K562 (cell line): ENCODE measurements at regions not wholly inside any gene's neighbourhood (a gene's known extent, or its start where the extent isn't known, plus 50 kb on each side); places are given as distances from the start of the nearest gene placed in this dataset.
A peak's percentile ranks its signal among the peaks of the same experiment; 100 is the strongest.

Experiments used
- CEBPB ChIP-seq: fragments of 450-650 bp; IDR thresholded peaks from 2 replicates; pipeline ENCODE4 v1.6.1; 2016; ENCODE audit warnings: missing genetic modification characterization, missing compliant biosample characterization
- HNRNPUL1 ChIP-seq: fragments of 200-400 bp; formaldehyde crosslinking; IDR thresholded peaks from 2 replicates; pipeline ENCODE4 v1.6.1; 2017; ENCODE audit warnings: low read length
- NFATC3 ChIP-seq: fragments of 450-650 bp; IDR thresholded peaks from 2 replicates; pipeline ENCODE4 v1.6.1; 2017; ENCODE audit warnings: mild to moderate bottlenecking
- NR4A1 ChIP-seq, 2 experiments: fragments of 250-450 bp in 1 of 2; fragments of 450-650 bp in 1 of 2; sonication (Bioruptor Pico) in 1 of 2; IDR thresholded peaks; 2 replicates each; pipeline versions ENCODE4 v1.4.0 to v1.6.1; 2016 to 2020; ENCODE audit warnings: mild to moderate bottlenecking in 2 of 2, missing compliant biosample characterization in 1 of 2, missing genetic modification characterization in 1 of 2, moderate library complexity in 1 of 2
- RBBP5 ChIP-seq: fragments of 200-600 bp; sonication (generic); IDR thresholded peaks from 2 replicates; pipeline ENCODE4 v1.6.1; 2012; ENCODE audit warnings: borderline replicate concordance, mild to moderate bottlenecking, low read length, control low read depth, inconsistent platforms; ENCODE audit not compliant: insufficient read depth, poor library complexity, severe bottlenecking
- TEAD4 ChIP-seq, 2 experiments: sonication (generic) in 1 of 2; formaldehyde crosslinking in 1 of 2; IDR thresholded peaks; 2 replicates each; pipeline versions ENCODE4 v1.6.1 to v1.8.0; 2012 to 2022; ENCODE audit warnings: borderline replicate concordance in 1 of 2, inconsistent platforms in 1 of 2, low read length in 1 of 2, mild to moderate bottlenecking in 1 of 2, missing genetic modification reagents in 1 of 2
- ZBTB17 ChIP-seq: fragments of 450-650 bp; formaldehyde crosslinking; IDR thresholded peaks from 2 replicates; pipeline ENCODE4 v1.4.0; 2020; ENCODE audit warnings: mild to moderate bottlenecking
- ZNF609 ChIP-seq: sonication (generic); formaldehyde crosslinking; IDR thresholded peaks from 2 replicates; pipeline ENCODE4 v1.8.1; 2023; ENCODE audit warnings: missing genetic modification reagents, mild to moderate bottlenecking, borderline replicate concordance
- ZNF79 ChIP-seq: fragments of 250-450 bp; sonication (Bioruptor Pico); IDR thresholded peaks from 2 replicates; pipeline ENCODE4 v1.4.0; 2020; ENCODE audit warnings: low read depth, mild to moderate bottlenecking, moderate library complexity
- TF ChIP-seq, protein P1 (sequence below): fragments of 450-650 bp; IDR thresholded peaks from 2 replicates; pipeline ENCODE4 v1.6.1; 2016; ENCODE audit warnings: antibody characterized with exemption
- TF ChIP-seq, protein P2 (sequence below): fragments of 450-650 bp; conservative IDR thresholded peaks from 2 replicates; pipeline ENCODE4 v1.6.1; 2016; ENCODE audit warnings: missing genetic modification characterization, low read depth, mild to moderate bottlenecking, control low read depth, missing compliant biosample characterization
- TF ChIP-seq, protein P3 (sequence below), 2 experiments: IDR thresholded peaks; 2 replicates each; pipeline ENCODE4 v1.6.1; 2012; ENCODE audit warnings: improper control_type of control experiment in 2 of 2, low read depth in 2 of 2, low read length in 2 of 2, borderline replicate concordance in 1 of 2
- TF ChIP-seq, protein P4 (sequence below): sonication (generic); formaldehyde crosslinking; IDR thresholded peaks from 2 replicates; pipeline ENCODE4 v1.8.1; 2022; ENCODE audit warnings: missing genetic modification reagents

DNA sequence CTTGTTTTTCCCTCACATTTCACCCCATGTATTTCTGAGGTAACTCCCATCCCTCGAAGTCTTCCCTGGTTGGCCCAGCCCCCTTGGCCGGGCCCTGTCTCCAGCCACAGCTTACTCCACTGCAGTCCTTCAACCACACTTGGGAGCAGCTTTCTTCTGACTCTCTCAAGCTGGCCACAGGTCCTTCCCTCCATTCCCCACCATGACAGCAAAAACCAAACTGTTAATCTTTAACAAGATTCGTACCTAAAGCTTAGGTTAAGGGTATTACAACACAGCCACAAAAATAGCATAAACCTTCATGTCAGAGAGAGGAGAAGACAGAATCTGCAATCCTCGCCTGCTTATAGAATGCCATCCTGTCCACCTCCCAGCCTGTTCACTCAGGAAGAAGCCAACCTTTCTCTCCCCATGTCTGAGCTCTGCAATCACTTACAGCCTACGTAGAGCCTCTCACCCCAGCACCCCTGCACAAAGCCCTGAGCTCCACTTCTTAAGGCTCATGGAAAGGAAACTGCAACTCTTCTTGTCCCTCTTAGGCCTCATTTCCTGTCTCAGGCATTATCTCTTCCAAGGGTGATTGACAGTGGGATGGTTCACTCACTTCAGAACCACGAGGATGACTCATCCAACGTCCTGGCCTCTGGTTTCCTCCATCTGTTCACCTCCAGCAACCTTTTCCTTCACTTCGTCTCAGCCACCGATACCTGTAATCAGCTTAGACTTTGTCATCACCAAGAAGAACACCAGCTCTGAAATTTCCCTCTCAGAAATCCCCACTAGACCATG lies 72.8 kb downstream of the CD2 start (continued):
- TF ChIP-seq, protein P1, sequence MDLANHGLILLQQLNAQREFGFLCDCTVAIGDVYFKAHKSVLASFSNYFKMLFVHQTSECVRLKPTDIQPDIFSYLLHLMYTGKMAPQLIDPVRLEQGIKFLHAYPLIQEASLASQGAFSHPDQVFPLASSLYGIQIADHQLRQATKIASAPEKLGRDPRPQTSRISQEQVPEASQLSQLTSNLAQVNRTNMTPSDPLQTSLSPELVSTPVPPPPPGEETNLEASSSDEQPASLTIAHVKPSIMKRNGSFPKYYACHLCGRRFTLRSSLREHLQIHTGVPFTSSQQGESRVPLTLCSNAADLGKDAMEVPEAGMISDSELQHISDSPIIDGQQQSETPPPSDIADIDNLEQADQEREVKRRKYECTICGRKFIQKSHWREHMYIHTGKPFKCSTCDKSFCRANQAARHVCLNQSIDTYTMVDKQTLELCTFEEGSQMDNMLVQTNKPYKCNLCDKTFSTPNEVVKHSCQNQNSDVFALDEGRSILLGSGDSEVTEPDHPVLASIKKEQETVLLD: peak; percentile 56; the same call in 1 of the 2 replicates
- TF ChIP-seq ZNF609 (CRISPR knock-in tag): no peak
- TF ChIP-seq NR4A1 (CRISPR knock-in tag; IDR thresholded peaks at IDR 0.05): peak; percentile 35; the same call in 1 of the 2 replicates
- peak; percentile 78 for TF ChIP-seq NR4A1 (tag; IDR thresholded peaks at IDR 0.05)
- no peak for TF ChIP-seq HNRNPUL1
- TF ChIP-seq ZNF79 (CRISPR knock-in tag): no peak
- peak; percentile 31 for TF ChIP-seq RBBP5
- TF ChIP-seq ZBTB17 (CRISPR knock-in tag): peak; percentile 70
- peak; percentile 49; the same call in 1 of the 2 replicates for TF ChIP-seq TEAD4 (IDR thresholded peaks at IDR 0.05; ENCODE audit: low read length)
- no peak for TF ChIP-seq TEAD4 (CRISPR knock-in tag; IDR thresholded peaks at IDR 0.05; ENCODE audit: borderline replicate concordance)
- TF ChIP-seq, protein P2, sequence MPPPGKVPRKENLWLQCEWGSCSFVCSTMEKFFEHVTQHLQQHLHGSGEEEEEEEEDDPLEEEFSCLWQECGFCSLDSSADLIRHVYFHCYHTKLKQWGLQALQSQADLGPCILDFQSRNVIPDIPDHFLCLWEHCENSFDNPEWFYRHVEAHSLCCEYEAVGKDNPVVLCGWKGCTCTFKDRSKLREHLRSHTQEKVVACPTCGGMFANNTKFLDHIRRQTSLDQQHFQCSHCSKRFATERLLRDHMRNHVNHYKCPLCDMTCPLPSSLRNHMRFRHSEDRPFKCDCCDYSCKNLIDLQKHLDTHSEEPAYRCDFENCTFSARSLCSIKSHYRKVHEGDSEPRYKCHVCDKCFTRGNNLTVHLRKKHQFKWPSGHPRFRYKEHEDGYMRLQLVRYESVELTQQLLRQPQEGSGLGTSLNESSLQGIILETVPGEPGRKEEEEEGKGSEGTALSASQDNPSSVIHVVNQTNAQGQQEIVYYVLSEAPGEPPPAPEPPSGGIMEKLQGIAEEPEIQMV (tag): 0 out of 2 replicates have a peak, but pooled peaks have one; percentile 54
- TF ChIP-seq, protein P3, sequence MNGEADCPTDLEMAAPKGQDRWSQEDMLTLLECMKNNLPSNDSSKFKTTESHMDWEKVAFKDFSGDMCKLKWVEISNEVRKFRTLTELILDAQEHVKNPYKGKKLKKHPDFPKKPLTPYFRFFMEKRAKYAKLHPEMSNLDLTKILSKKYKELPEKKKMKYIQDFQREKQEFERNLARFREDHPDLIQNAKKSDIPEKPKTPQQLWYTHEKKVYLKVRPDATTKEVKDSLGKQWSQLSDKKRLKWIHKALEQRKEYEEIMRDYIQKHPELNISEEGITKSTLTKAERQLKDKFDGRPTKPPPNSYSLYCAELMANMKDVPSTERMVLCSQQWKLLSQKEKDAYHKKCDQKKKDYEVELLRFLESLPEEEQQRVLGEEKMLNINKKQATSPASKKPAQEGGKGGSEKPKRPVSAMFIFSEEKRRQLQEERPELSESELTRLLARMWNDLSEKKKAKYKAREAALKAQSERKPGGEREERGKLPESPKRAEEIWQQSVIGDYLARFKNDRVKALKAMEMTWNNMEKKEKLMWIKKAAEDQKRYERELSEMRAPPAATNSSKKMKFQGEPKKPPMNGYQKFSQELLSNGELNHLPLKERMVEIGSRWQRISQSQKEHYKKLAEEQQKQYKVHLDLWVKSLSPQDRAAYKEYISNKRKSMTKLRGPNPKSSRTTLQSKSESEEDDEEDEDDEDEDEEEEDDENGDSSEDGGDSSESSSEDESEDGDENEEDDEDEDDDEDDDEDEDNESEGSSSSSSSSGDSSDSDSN (IDR thresholded peaks at IDR 0.05; ENCODE audit: borderline replicate concordance in 1 of 2, low read depth in 2 of 2, low read length in 2 of 2): 0 out of 4 replicates have a peak, but pooled peaks of 1 of the 2 experiments have one; percentile 31
- TF ChIP-seq CEBPB (tag): peak; percentile 65; the same call in 1 of the 2 replicates
- TF ChIP-seq, protein P4, sequence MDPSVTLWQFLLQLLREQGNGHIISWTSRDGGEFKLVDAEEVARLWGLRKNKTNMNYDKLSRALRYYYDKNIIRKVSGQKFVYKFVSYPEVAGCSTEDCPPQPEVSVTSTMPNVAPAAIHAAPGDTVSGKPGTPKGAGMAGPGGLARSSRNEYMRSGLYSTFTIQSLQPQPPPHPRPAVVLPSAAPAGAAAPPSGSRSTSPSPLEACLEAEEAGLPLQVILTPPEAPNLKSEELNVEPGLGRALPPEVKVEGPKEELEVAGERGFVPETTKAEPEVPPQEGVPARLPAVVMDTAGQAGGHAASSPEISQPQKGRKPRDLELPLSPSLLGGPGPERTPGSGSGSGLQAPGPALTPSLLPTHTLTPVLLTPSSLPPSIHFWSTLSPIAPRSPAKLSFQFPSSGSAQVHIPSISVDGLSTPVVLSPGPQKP: no peak
- TF ChIP-seq NFATC3: peak; percentile 69; the same call in 1 of the 2 replicates
